ENCODE measurements at regions not wholly inside any gene's neighbourhood (a gene's known extent, or its start where the extent isn't known, plus 50 kb on each side); places are given as distances from the start of the nearest gene placed in this dataset.

DNA sequence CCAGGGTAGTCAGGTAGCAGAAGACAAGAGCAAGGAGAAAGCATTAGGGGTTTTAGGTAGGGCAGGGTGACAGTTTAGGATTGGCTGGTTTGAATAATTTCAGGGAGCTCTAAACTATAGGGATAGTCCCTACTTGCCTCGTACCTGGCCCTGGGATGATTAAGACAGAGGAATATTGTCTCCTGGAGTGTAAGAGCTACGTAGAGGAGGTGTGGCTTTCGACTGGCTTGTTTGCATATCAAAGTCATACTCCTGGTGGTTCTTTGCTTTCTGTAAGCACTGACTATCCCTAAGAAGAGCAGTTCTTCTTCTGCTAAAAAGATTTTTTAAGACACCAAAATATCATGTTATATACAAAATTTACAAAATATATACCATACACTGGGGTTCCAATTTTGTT is 1867.4 kb downstream of the SUCLG1 start:
- TF ChIP-seq, protein P1, sequence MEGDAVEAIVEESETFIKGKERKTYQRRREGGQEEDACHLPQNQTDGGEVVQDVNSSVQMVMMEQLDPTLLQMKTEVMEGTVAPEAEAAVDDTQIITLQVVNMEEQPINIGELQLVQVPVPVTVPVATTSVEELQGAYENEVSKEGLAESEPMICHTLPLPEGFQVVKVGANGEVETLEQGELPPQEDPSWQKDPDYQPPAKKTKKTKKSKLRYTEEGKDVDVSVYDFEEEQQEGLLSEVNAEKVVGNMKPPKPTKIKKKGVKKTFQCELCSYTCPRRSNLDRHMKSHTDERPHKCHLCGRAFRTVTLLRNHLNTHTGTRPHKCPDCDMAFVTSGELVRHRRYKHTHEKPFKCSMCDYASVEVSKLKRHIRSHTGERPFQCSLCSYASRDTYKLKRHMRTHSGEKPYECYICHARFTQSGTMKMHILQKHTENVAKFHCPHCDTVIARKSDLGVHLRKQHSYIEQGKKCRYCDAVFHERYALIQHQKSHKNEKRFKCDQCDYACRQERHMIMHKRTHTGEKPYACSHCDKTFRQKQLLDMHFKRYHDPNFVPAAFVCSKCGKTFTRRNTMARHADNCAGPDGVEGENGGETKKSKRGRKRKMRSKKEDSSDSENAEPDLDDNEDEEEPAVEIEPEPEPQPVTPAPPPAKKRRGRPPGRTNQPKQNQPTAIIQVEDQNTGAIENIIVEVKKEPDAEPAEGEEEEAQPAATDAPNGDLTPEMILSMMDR (conservative IDR thresholded peaks at IDR 0.05 in 1 of 2, IDR thresholded peaks at IDR 0.05 in 1 of 2; ENCODE audit: low read depth in 1 of 2, low read length in 2 of 2) = no peak
- no peak for TF ChIP-seq EZH2 (IDR thresholded peaks at IDR 0.05; ENCODE audit: low read length, missing control alignments)

All from fibroblast of lung (primary cell).